Natural killer cell (primary cell): ENCODE measurements at regions not wholly inside any gene's neighbourhood (a gene's known extent, or its start where the extent isn't known, plus 50 kb on each side); places are given as distances from the start of the nearest gene placed in this dataset.
"Not testable (repeated sequence)": the region's sequence is repeated elsewhere in the genome, so short reads cannot be mapped to it uniquely, and the experiment has no call there.

Experiments used
- ATAC-seq, 3 donors: fragments of 150-1000 bp in 2 of 3; fragments of 200-7000 bp in 1 of 3; cut with Tn5 transposase; 1 replicate in 1 of 3; 2 replicates in 2 of 3; pipeline ENCODE4 v1.10.0; 2021; ENCODE audit warnings: mild to moderate bottlenecking in 2 of 3, moderate library complexity in 2 of 3
- DNase-seq, 2 donors: peaks; one replicate each; pipeline versions ENCODE4 v3.0.0 to v3.0.0-alpha.2; 2013 to 2021; ENCODE audit warnings: mixed read lengths in 1 of 2
- H3K27ac ChIP-seq: one replicate; pipeline ENCODE4 v1.5.1; 2013; ENCODE audit warnings: mild to moderate bottlenecking, low read length
- H3K27me3 ChIP-seq: one replicate; pipeline ENCODE4 v1.6.1; 2013; ENCODE audit warnings: low read length; ENCODE audit not compliant: control insufficient read depth, insufficient read depth
- H3K36me3 ChIP-seq: one replicate; pipeline ENCODE4 v1.6.1; 2013; ENCODE audit warnings: low read length; ENCODE audit not compliant: control insufficient read depth, insufficient read depth
- H3K4me1 ChIP-seq: one replicate; pipeline ENCODE4 v1.6.1; 2013; ENCODE audit warnings: low read length; ENCODE audit not compliant: control insufficient read depth, insufficient read depth
- H3K4me3 ChIP-seq: one replicate; pipeline ENCODE4 v1.5.1; 2013; ENCODE audit warnings: low read length
- H3K9me3 ChIP-seq: one replicate; pipeline ENCODE4 v1.6.1; 2013; ENCODE audit warnings: low read length; ENCODE audit not compliant: control insufficient read depth, insufficient read depth
- H3K27ac Mint-ChIP-seq, 2 donors: one replicate each; pipeline ENCODE4 v1.8.0; 2022; ENCODE audit warnings: mild to moderate bottlenecking in 2 of 2, mixed read lengths in 2 of 2, moderate library complexity in 1 of 2
- H3K27me3 Mint-ChIP-seq, 2 donors: one replicate each; pipeline ENCODE4 v1.8.0; 2022; ENCODE audit warnings: low read depth in 2 of 2, mixed read lengths in 2 of 2
- H3K36me3 Mint-ChIP-seq: one replicate; pipeline ENCODE4 v1.8.0; 2022; ENCODE audit warnings: mixed read lengths
- H3K4me1 Mint-ChIP-seq, 2 donors: one replicate each; pipeline ENCODE4 v1.8.0; 2022; ENCODE audit warnings: mixed read lengths in 2 of 2
- H3K4me3 Mint-ChIP-seq: one replicate; pipeline ENCODE4 v1.8.0; 2022; ENCODE audit warnings: mild to moderate bottlenecking, moderate library complexity, mixed read lengths
- H3K9me3 Mint-ChIP-seq, 2 donors: one replicate each; pipeline ENCODE4 v1.8.0; 2022; ENCODE audit warnings: mixed read lengths in 2 of 2
- CTCF ChIP-seq: fragments of 200-600 bp; IDR thresholded peaks from one replicate; pipeline ENCODE4 v1.8.0; 2022; ENCODE audit warnings: antibody characterized with exemption
- WGBS: methylation state at CpG from one replicate; pipeline ENCODE4 v1.1.7; 2013; ENCODE audit warnings: missing lambda C conversion rate; ENCODE audit not compliant: insufficient coverage; 5-methylcytosine and 5-hydroxymethylcytosine counted together
- intact Hi-C: fragments of 100-400 bp; cut with micrococcal nuclease; formaldehyde crosslinking; loops from one replicate; pipeline ENCODE4 v1.14.2; 2022

GRCh38 chr13:81244011-81244410, 903.1 kb upstream of the SPRY2 start:
- DNase-seq: no peak
- H3K9me3 Mint-ChIP-seq: peaks cover 10 to 14% of the 10 kb centered on the region in 2 donors
- no peaks in the 10 kb centered on the region for H3K4me1 Mint-ChIP-seq
- no peak overlapping the region for H3K4me3 Mint-ChIP-seq
- no peaks in the 10 kb centered on the region for H3K27me3 ChIP-seq
- H3K36me3 Mint-ChIP-seq: no peaks in the 10 kb centered on the region
- no peaks in the 10 kb centered on the region for H3K27me3 Mint-ChIP-seq
- no peak for ATAC-seq
- no peak for TF ChIP-seq CTCF
- intact Hi-C loops: no loop called here
- H3K9me3 ChIP-seq: no peaks in the 10 kb centered on the region
- 44% methylated on average over 1 of the region's 1 CpG for WGBS
- no peaks in the 10 kb centered on the region for H3K4me1 ChIP-seq
- H3K36me3 ChIP-seq: no peaks in the 10 kb centered on the region
- H3K27ac Mint-ChIP-seq: no peak overlapping the region
- no peak overlapping the region for H3K27ac ChIP-seq
- no peak overlapping the region for H3K4me3 ChIP-seq

- no peak for TF ChIP-seq CTCF
- Mint-ChIP-seq H3K27ac (no peak overlapping the region), H3K27me3 (no peaks in the 10 kb centered on the region), H3K9me3 (peaks cover 6 to 14% of the 10 kb centered on the region in 2 donors), H3K36me3 (no peaks in the 10 kb centered on the region), H3K4me3 (no peak overlapping the region), H3K4me1 (no peaks in the 10 kb centered on the region)
- DNase-seq (no peak), ATAC-seq (no peak)
- no peaks in the 10 kb centered on the region for H3K36me3 ChIP-seq
- H3K27me3 ChIP-seq: no peaks in the 10 kb centered on the region
- WGBS: 17% methylated on average over 1 of the region's 2 CpGs
- H3K4me1 ChIP-seq: no peaks in the 10 kb centered on the region
- H3K9me3 ChIP-seq: peaks cover 3% of the 10 kb centered on the region
- no peak overlapping the region for H3K4me3 ChIP-seq
- no peak overlapping the region for H3K27ac ChIP-seq
- intact Hi-C loops: no loop called here
Measured at GRCh38 chr13:81230386-81230785, 889.5 kb upstream of the SPRY2 start.

GRCh38 chr13:81226830-81227229, 885.9 kb upstream of the SPRY2 start:
- DNase-seq, ATAC-seq, H3K4me3 Mint-ChIP-seq, H3K4me1 ChIP-seq, H3K4me3 ChIP-seq, H3K27me3 Mint-ChIP-seq, intact Hi-C loops, H3K27me3 ChIP-seq, H3K36me3 ChIP-seq, H3K4me1 Mint-ChIP-seq, H3K27ac ChIP-seq, H3K27ac Mint-ChIP-seq, H3K9me3 ChIP-seq, H3K36me3 Mint-ChIP-seq: not testable (repeated sequence)
- H3K9me3 Mint-ChIP-seq: peaks cover 11 to 17% of the 10 kb centered on the region in 2 donors
- WGBS: 80% methylated on average over 4 of the region's 4 CpGs

- no peaks in the 10 kb centered on the region for H3K9me3 ChIP-seq
- intact Hi-C loops: no loop called here
- H3K36me3 ChIP-seq: no peaks in the 10 kb centered on the region
- H3K4me3 ChIP-seq: no peak overlapping the region
- ATAC-seq: no peak
- Mint-ChIP-seq H3K36me3 (no peaks in the 10 kb centered on the region), H3K4me3 (no peak overlapping the region), H3K27me3 (no peaks in the 10 kb centered on the region), H3K9me3 (peaks cover 14 to 17% of the 10 kb centered on the region in 2 donors), H3K4me1 (no peaks in the 10 kb centered on the region), H3K27ac (no peak overlapping the region)
- no peak for DNase-seq
- no peaks in the 10 kb centered on the region for H3K27me3 ChIP-seq
- H3K27ac ChIP-seq: no peak overlapping the region
- no peak for TF ChIP-seq CTCF
- 70% methylated on average over 4 of the region's 7 CpGs for WGBS
- H3K4me1 ChIP-seq: no peaks in the 10 kb centered on the region
Measured at GRCh38 chr13:81224209-81224833, 883.4 kb upstream of the SPRY2 start.
